ENCODE measurements at regions not wholly inside any gene's neighbourhood (a gene's known extent, or its start where the extent isn't known, plus 50 kb on each side); places are given as distances from the start of the nearest gene placed in this dataset.
"Not testable (repeated sequence)": the region's sequence is repeated elsewhere in the genome, so short reads cannot be mapped to it uniquely, and the experiment has no call there.

GRCh38 chr1:233790662-233791371 is 113.7 kb upstream of the SLC35F3 start:
- DNase-seq = peak; percentile 64 to 80

- DNase-seq = no peak
Observed at GRCh38 chr1:233791372-233791703, 113.1 kb upstream of the SLC35F3 start.

- DNase-seq = no peak
Observed at GRCh38 chr1:233791721-233792120, 112.8 kb upstream of the SLC35F3 start.

- DNase-seq = no peak
Observed at GRCh38 chr1:233794863-233795262, 109.6 kb upstream of the SLC35F3 start.

- DNase-seq = no peak
Observed at GRCh38 chr1:233796146-233796783, 108.2 kb upstream of the SLC35F3 start.

GRCh38 chr1:233802611-233803010 is 101.9 kb upstream of the SLC35F3 start:
- DNase-seq = no peak

GRCh38 chr1:233805786-233806185 is 98.7 kb upstream of the SLC35F3 start:
- DNase-seq = no peak

GRCh38 chr1:233815357-233815756 is 89.1 kb upstream of the SLC35F3 start:
- DNase-seq = no peak

- no peak for DNase-seq
Observed at GRCh38 chr1:233815865-233816264, 88.6 kb upstream of the SLC35F3 start.

GRCh38 chr1:233816348-233816747 is 88.1 kb upstream of the SLC35F3 start:
- no peak for DNase-seq

- DNase-seq = no peak
Observed at GRCh38 chr1:233819042-233819441, 85.4 kb upstream of the SLC35F3 start.

- DNase-seq = not testable (repeated sequence)
Observed at GRCh38 chr1:233824179-233824578, 80.3 kb upstream of the SLC35F3 start.

- not testable (repeated sequence) for DNase-seq
Observed at GRCh38 chr1:233827937-233828336, 76.5 kb upstream of the SLC35F3 start.

- DNase-seq = no peak
Observed at GRCh38 chr1:233828480-233828879, 76.0 kb upstream of the SLC35F3 start.

GRCh38 chr1:233834609-233835008 is 69.9 kb upstream of the SLC35F3 start:
- no peak for DNase-seq

GRCh38 chr1:233838207-233838606 is 66.3 kb upstream of the SLC35F3 start:
- not testable (repeated sequence) for DNase-seq

- no peak for DNase-seq
Observed at GRCh38 chr1:233843525-233844204, 60.8 kb upstream of the SLC35F3 start.

- no peak for DNase-seq
Observed at GRCh38 chr1:233844275-233844674, 60.2 kb upstream of the SLC35F3 start.

GRCh38 chr1:233844692-233845091 is 59.8 kb upstream of the SLC35F3 start:
- no peak for DNase-seq

Data from Kasumi-1 (cell line).